Nephron progenitor cell (in vitro differentiated cells): ENCODE measurements at regions not wholly inside any gene's neighbourhood (a gene's known extent, or its start where the extent isn't known, plus 50 kb on each side); places are given as distances from the start of the nearest gene placed in this dataset.

Source experiments
- DNase-seq: peaks from one replicate; pipeline ENCODE4 v3.0.0; 2021
- H3K27ac Mint-ChIP-seq: 2 replicates; pipeline ENCODE4 v1.8.0; 2021; ENCODE audit warnings: mild to moderate bottlenecking, moderate library complexity, mixed read lengths
- H3K27me3 Mint-ChIP-seq: 2 replicates; pipeline ENCODE4 v1.8.0; 2021; ENCODE audit warnings: mild to moderate bottlenecking, low read depth, mixed read lengths; ENCODE audit not compliant: poor library complexity
- H3K36me3 Mint-ChIP-seq: 2 replicates; pipeline ENCODE4 v1.8.0; 2021; ENCODE audit warnings: low read depth, mixed read lengths
- H3K4me1 Mint-ChIP-seq: 2 replicates; pipeline ENCODE4 v1.8.0; 2021; ENCODE audit warnings: mixed read lengths
- H3K4me3 Mint-ChIP-seq: 2 replicates; pipeline ENCODE4 v1.8.0; 2021; ENCODE audit warnings: mild to moderate bottlenecking, moderate library complexity, mixed read lengths
- H3K9me3 Mint-ChIP-seq: 2 replicates; pipeline ENCODE4 v1.8.0; 2021; ENCODE audit warnings: mild to moderate bottlenecking, moderate library complexity, mixed read lengths
- TF ChIP-seq, protein P1 (sequence below): fragments of 200-600 bp; sonication (generic); IDR thresholded peaks from 2 replicates; pipeline ENCODE4 v1.5.0; 2021; ENCODE audit warnings: antibody characterized with exemption

DNA sequence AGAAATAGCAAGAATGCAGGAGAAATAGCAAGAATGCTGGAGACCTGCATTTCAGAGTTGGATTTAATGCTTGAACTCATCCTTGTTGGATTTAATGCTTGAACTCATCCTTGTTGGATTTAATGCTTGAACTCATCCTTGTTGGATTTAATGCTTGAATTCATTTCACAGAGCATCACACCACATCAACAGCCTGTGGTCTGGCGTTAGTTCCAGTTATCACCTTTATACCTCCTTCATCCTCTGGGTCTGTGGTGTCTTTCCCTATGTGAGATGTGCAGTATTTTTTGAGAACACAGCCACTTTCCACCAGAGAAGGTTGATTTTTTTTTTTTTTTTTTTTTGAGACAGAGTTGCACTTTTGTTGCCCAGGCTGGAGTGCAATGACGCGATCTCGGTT is 546.4 kb upstream of the SOX11 start:
- TF ChIP-seq, protein P1, sequence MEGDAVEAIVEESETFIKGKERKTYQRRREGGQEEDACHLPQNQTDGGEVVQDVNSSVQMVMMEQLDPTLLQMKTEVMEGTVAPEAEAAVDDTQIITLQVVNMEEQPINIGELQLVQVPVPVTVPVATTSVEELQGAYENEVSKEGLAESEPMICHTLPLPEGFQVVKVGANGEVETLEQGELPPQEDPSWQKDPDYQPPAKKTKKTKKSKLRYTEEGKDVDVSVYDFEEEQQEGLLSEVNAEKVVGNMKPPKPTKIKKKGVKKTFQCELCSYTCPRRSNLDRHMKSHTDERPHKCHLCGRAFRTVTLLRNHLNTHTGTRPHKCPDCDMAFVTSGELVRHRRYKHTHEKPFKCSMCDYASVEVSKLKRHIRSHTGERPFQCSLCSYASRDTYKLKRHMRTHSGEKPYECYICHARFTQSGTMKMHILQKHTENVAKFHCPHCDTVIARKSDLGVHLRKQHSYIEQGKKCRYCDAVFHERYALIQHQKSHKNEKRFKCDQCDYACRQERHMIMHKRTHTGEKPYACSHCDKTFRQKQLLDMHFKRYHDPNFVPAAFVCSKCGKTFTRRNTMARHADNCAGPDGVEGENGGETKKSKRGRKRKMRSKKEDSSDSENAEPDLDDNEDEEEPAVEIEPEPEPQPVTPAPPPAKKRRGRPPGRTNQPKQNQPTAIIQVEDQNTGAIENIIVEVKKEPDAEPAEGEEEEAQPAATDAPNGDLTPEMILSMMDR, result no peak
- Mint-ChIP-seq H3K27me3 (no peaks in the 10 kb centered on the region), H3K4me3 (no peak overlapping the region), H3K36me3 (no peaks in the 10 kb centered on the region), H3K4me1 (no peaks in the 10 kb centered on the region), H3K9me3 (peaks cover 24% of the 10 kb centered on the region), H3K27ac (no peak overlapping the region)
- no peak for DNase-seq

DNA sequence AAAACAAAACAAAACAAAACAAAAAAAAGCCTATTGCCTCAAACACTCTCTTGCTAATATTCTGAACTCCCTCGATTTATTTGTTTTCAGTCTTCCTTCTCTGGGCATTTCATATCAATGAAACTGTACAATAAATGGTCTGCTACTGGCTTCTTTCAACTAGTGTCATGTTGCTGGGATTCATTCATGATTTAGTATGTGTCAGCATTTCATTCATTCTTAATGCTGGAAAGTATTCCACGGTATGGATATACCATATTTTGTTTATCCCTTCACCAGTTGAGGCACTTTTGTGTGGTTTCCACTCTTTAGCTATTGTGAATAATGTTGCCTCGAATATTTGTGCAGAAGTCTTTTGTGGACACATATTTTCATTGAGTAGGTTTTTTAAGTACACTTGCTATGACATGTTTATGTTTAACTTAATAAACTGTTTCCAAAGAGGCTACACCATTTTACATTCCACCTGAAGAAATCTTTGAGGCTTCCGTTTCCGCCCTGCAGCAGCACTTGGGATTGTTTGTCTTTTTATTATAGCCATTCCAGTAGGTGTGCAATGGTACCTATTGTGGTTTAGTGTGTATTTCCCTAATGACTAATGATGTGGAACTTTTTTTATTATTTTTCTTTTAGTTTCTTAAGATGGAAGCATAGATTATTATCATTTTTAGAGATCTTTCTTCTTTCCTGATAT is 543.6 kb upstream of the SOX11 start:
- H3K36me3 Mint-ChIP-seq, result no peaks in the 10 kb centered on the region
- H3K4me3 Mint-ChIP-seq, result no peak overlapping the region
- H3K27ac Mint-ChIP-seq, result no peak overlapping the region
- peaks cover 30% of the 10 kb centered on the region for H3K9me3 Mint-ChIP-seq
- H3K4me1 Mint-ChIP-seq, result no peaks in the 10 kb centered on the region
- DNase-seq, result no peak
- H3K27me3 Mint-ChIP-seq, result no peaks in the 10 kb centered on the region
- TF ChIP-seq, protein P1, result no peak

- no peaks in the 10 kb centered on the region for H3K4me1 Mint-ChIP-seq
- H3K36me3 Mint-ChIP-seq, result no peaks in the 10 kb centered on the region
- peaks cover 30% of the 10 kb centered on the region for H3K9me3 Mint-ChIP-seq
- TF ChIP-seq, protein P1, result no peak
- no peaks in the 10 kb centered on the region for H3K27me3 Mint-ChIP-seq
- DNase-seq, result no peak
- no peak overlapping the region for H3K27ac Mint-ChIP-seq
- no peak overlapping the region for H3K4me3 Mint-ChIP-seq
Measured at GRCh38 chr2:5150871-5151270, 541.3 kb upstream of the SOX11 start.

DNA sequence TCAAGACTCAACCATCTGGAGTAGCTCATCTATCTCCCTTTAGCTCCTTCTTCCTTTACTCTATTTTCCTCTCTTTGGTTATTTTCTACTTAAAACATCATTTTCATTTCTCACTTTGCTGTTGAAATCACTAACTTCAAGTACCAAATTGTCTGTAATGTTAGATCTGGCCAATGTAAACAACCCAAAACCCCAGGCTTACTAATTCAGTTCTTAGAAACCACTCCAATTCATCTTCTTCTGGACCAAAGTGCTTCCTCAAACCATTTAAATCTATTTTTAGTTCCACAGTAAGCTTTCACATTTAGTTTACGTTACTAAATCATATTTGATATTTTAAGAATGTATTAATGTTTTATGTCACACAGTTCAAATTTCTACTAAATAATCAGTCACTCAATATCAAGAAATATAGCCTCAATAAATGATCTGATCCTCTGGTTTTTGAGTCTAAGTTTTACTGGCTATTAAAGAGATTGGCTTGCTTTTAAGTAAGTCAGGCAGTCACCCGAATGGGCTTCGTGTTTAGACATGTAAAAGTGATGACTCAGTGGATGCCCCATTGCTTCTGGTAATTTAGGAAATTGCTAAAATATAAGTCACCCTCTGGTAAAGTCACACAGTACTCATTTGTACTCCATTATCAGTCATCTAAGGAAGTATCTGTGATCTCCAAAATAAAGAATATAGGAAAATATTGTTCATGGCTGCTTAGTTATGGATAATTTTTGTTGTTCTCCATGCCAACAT is 527.2 kb upstream of the SOX11 start:
- no peak overlapping the region for H3K27ac Mint-ChIP-seq
- H3K27me3 Mint-ChIP-seq, result peaks cover 3% of the 10 kb centered on the region
- no peak overlapping the region for H3K4me3 Mint-ChIP-seq
- no peaks in the 10 kb centered on the region for H3K36me3 Mint-ChIP-seq
- H3K4me1 Mint-ChIP-seq, result no peaks in the 10 kb centered on the region
- TF ChIP-seq, protein P1, result no peak
- no peak for DNase-seq
- no peaks in the 10 kb centered on the region for H3K9me3 Mint-ChIP-seq

GRCh38 chr2:5172923-5173322 is 519.3 kb upstream of the SOX11 start:
- Mint-ChIP-seq H3K36me3 (no peaks in the 10 kb centered on the region), H3K4me1 (no peaks in the 10 kb centered on the region), H3K27me3 (no peaks in the 10 kb centered on the region), H3K9me3 (no peaks in the 10 kb centered on the region), H3K4me3 (no peak overlapping the region), H3K27ac (no peak overlapping the region)
- TF ChIP-seq, protein P1, result no peak
- no peak for DNase-seq
